Mucosa of stomach (tissue), 1 donor: ENCODE measurements at regions not wholly inside any gene's neighbourhood (a gene's known extent, or its start where the extent isn't known, plus 50 kb on each side); places are given as distances from the start of the nearest gene placed in this dataset.

Experiments used
- H3K27me3 ChIP-seq: one replicate; pipeline ENCODE4 v1.7.0; 2013; ENCODE audit warnings: mild to moderate bottlenecking, low read length; ENCODE audit not compliant: control insufficient read depth, insufficient read depth
- H3K36me3 ChIP-seq: one replicate; pipeline ENCODE4 v1.7.0; 2013; ENCODE audit warnings: low read length; ENCODE audit not compliant: control insufficient read depth, insufficient read depth
- H3K4me1 ChIP-seq: one replicate; pipeline ENCODE4 v1.7.0; 2013; ENCODE audit warnings: mild to moderate bottlenecking, low read length; ENCODE audit not compliant: control insufficient read depth, insufficient read depth
- H3K4me3 ChIP-seq: one replicate; pipeline ENCODE4 v1.7.0; 2013; ENCODE audit warnings: low read length
- H3K9ac ChIP-seq: one replicate; pipeline ENCODE4 v1.7.0; 2013; ENCODE audit warnings: mild to moderate bottlenecking, low read length, moderate library complexity
- H3K9me3 ChIP-seq: one replicate; pipeline ENCODE4 v1.7.0; 2013; ENCODE audit warnings: mild to moderate bottlenecking, low read length, moderate library complexity; ENCODE audit not compliant: control insufficient read depth
- donor health status: Pancreatic carcinoma.

DNA sequence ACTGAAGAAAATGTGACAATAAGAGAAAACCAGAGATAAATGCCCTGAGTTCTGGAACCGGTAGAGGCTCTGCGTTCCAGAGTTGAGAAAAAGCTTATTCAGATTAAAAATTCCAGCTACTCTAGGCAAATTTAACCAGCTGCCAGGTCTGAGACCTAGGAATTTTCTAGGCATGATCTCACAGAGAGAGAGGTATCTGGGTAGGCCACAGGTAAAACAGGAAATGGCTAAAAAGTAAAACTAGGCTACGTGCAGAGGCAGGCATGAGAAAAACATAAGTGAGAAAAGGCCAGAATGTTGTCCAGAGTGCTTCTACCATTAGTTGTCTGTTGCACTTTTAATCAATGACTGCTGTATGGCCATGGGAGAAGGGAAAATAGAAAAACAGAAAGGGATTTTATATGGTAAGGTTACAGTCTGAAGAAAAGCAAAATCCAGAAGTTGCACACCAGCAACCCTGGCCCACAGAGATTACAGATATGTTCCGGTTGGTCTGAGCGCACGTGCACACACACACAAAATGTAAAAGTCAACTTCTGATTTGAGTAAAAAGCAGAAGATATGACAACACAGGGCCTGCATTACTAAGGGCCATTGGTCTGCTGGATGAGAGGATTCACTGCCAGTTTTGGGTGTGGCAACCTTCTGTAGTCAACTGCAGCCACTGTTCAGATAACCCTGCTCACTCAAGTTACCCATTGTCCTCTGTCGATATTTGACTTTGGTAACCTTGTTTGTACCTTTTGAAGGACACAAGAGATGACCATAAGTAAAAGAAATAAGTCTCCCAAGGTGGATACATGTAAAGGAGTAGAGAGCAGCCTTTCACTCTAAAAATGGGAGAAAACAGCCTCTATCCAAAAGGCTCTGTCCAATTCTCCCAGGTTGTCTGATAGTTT is 266.0 kb downstream of the DTWD2 start:
- no peak overlapping the region for H3K9ac ChIP-seq
- no peaks in the 10 kb centered on the region for H3K9me3 ChIP-seq
- H3K4me1 ChIP-seq = no peaks in the 10 kb centered on the region
- H3K4me3 ChIP-seq = no peak overlapping the region
- H3K27me3 ChIP-seq = no peaks in the 10 kb centered on the region
- H3K36me3 ChIP-seq = no peaks in the 10 kb centered on the region

DNA sequence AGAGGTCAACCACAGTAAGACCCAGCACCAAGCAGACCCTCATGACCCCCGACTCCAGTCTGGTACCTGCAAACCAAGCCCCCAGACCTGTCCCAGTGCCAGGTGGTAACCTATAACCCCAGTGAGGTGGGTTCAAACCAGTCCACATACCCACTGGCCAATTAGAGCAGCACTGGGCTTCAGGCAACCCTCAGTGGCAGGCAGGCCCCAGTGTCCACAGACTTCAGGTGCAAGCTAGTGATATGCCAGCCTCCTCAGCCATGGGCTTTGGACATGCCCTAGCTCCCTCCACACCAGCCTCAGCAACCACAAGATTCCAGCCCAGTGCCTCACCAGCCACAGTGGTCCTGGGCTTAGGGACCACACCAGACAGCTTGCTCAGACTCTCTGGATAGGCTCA is 276.6 kb downstream of the DTWD2 start:
- Histone ChIP-seq H3K36me3 (no peaks in the 10 kb centered on the region), H3K9ac (no peak overlapping the region), H3K9me3 (no peaks in the 10 kb centered on the region), H3K27me3 (no peaks in the 10 kb centered on the region), H3K4me1 (no peaks in the 10 kb centered on the region), H3K4me3 (no peak overlapping the region)

DNA sequence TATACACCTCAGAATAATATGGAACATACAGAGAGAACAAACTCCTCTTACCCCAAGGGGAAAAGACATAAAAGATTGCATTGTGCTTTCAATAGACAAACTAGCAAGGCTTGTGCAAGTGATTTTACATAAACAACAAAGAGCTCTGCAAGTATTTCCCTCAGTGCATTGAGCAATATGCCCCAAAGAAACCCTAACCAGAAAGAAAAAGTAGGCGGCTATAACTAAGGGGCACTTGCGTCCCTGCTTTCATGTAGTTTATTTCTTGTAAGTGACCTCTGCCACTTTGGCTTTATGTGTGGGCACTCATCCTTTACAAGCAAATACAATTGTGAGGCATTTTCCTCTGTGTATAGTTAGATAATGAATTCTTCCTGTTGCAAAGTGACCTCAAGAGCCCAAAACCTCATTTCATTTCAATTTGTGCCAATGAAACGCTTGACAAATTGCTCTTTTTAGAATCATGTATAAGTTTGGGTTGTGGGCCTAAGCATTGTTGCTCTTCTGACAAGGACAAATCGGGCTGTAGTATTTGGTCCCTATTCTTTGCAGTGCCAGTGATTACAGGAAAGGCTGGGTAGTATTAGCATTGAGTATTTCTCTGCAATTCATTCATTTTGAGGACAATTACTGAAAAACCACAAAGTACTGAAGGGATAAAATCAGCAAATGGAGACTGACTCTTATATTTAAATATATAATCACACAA is 282.2 kb downstream of the DTWD2 start:
- Histone ChIP-seq H3K9me3 (no peaks in the 10 kb centered on the region), H3K36me3 (no peaks in the 10 kb centered on the region), H3K9ac (no peak overlapping the region), H3K27me3 (no peaks in the 10 kb centered on the region), H3K4me3 (no peak overlapping the region), H3K4me1 (no peaks in the 10 kb centered on the region)

DNA sequence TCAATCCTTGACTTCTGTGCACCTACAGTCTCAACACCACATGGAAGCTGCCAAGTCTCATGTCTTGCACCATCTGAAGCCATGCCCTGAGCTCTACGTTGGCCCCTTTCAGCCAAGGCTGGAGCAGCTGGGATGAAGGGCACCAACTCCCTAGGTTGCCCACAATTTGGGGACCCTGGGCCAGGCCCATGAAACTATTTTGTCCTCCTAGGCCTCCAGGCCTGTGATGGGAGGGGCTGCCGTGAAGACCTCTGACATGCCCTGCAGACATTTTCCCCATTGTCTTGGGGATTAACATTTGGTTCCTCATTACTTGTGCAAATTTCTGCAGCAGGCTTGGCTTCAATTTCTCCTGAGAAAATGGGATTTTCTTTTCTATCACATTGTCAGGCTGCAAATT is 285.1 kb downstream of the DTWD2 start:
- Histone ChIP-seq H3K9ac (no peak overlapping the region), H3K9me3 (no peaks in the 10 kb centered on the region), H3K27me3 (no peaks in the 10 kb centered on the region), H3K4me3 (no peak overlapping the region), H3K4me1 (no peaks in the 10 kb centered on the region), H3K36me3 (no peaks in the 10 kb centered on the region)

DNA sequence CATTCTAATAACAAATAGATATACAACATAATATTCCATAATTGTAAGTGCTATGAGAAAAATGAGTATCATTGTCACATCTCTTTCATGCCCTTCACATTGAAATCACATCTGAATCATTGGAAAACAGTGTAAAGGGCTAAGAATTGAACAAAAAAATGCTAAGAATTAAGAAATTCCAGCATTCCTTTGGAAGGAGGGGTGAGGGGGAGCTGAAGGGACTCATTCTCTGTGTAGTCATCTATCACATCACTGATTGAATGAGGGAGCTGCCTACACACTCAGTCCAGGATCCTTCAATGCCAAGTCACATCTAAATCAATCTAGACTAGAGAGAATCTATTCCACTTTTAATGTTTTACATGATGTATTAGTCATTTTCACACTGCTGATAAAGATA is 286.6 kb downstream of the DTWD2 start:
- no peaks in the 10 kb centered on the region for H3K9me3 ChIP-seq
- no peaks in the 10 kb centered on the region for H3K27me3 ChIP-seq
- no peak overlapping the region for H3K9ac ChIP-seq
- H3K36me3 ChIP-seq = no peaks in the 10 kb centered on the region
- no peaks in the 10 kb centered on the region for H3K4me1 ChIP-seq
- H3K4me3 ChIP-seq = no peak overlapping the region

DNA sequence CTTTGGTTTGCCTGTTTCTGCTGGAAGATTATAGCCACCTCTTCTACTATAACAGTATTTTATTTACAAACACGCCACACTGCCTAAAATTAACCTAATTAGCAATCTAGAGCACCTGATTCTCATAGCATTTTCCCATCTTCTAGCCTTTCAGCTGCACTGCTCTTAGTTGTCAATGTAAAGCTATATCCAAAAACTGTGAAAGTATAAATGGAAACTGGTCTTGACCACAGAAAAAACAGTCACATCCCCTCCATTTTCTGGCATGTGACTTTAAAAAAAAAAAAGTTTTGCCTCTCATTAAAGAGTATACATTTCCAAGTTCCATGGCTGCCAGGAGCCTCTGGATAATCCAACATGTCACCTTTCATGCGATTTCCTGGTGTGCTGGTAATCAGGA is 287.8 kb downstream of the DTWD2 start:
- H3K4me1 ChIP-seq = no peaks in the 10 kb centered on the region

DNA sequence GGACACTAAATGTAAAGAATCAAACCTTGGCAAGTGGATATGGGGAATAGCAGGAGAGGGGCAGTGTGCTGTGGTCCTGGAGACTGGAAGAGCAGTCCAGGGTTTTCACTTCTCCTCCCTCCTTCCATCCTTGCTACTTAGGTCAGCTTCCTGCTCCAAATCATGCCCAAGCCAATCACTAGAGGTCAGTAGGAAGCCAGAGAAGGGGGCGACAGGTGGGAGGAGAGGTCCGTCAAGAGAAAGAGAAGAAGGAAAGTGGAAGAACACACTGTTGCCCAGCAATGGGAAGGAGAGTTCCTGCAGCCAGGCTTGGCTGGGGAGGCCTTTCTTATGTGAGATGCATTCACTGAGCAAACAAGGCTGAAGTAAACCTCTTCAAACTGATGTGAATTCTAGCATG is 289.6 kb downstream of the DTWD2 start:
- no peak overlapping the region for H3K9ac ChIP-seq
- no peaks in the 10 kb centered on the region for H3K9me3 ChIP-seq
- H3K4me3 ChIP-seq = no peak overlapping the region
- no peaks in the 10 kb centered on the region for H3K4me1 ChIP-seq
- no peaks in the 10 kb centered on the region for H3K27me3 ChIP-seq
- H3K36me3 ChIP-seq = no peaks in the 10 kb centered on the region

More for the DNA sequence above, 287.8 kb downstream of the DTWD2 start:
- no peak overlapping the region for H3K4me3 ChIP-seq
- H3K36me3 ChIP-seq = no peaks in the 10 kb centered on the region
- no peak overlapping the region for H3K9ac ChIP-seq
- no peaks in the 10 kb centered on the region for H3K9me3 ChIP-seq
- no peaks in the 10 kb centered on the region for H3K27me3 ChIP-seq

DNA sequence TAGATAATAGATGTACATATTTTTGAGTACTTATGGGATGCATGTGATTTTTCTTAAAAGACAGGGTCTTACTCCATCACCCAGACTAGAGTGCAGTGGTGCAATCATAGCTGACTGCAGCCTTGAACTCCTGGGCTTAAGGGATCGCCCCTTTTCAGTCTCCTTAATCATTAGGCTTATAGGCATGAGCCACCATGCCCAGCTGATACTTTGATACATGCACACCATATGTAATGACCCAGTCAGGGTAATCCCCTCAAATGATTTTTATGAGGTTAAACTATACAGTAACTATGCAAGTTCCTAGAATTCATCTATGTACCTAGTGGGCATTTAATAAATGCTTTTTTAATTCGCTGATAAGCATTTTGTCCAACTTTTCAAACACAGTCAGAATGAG is 292.3 kb downstream of the DTWD2 start:
- H3K27me3 ChIP-seq = no peaks in the 10 kb centered on the region
- no peaks in the 10 kb centered on the region for H3K9me3 ChIP-seq
- H3K36me3 ChIP-seq = no peaks in the 10 kb centered on the region
- no peaks in the 10 kb centered on the region for H3K4me1 ChIP-seq
- H3K9ac ChIP-seq = no peak overlapping the region
- H3K4me3 ChIP-seq = no peak overlapping the region

DNA sequence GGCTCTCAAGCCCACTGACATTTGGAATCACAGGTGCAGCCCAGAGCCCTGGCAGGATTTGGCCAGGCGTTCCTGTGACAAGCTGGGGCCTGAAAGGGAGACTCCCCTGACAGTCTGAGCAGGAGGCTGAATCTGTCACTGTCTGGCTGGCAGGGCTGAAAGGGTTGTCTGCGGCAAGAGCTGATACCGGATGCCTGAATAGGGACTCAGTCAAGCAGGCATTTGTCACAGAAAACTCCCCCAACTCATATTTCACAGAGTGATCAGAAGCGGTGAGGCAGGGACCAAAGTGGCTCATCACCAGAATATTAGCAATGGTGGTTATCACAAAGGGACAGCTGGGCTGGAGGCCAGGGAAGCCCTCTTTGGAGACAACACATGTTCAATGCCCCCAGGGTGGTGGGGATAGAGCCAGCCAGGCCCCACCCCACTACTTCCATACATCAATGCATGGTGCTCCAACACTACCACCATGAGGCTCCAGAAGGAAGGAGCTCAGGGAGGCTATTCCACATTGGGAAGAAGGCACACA is 295.5 kb downstream of the DTWD2 start:
- H3K27me3 ChIP-seq = no peaks in the 10 kb centered on the region

DNA sequence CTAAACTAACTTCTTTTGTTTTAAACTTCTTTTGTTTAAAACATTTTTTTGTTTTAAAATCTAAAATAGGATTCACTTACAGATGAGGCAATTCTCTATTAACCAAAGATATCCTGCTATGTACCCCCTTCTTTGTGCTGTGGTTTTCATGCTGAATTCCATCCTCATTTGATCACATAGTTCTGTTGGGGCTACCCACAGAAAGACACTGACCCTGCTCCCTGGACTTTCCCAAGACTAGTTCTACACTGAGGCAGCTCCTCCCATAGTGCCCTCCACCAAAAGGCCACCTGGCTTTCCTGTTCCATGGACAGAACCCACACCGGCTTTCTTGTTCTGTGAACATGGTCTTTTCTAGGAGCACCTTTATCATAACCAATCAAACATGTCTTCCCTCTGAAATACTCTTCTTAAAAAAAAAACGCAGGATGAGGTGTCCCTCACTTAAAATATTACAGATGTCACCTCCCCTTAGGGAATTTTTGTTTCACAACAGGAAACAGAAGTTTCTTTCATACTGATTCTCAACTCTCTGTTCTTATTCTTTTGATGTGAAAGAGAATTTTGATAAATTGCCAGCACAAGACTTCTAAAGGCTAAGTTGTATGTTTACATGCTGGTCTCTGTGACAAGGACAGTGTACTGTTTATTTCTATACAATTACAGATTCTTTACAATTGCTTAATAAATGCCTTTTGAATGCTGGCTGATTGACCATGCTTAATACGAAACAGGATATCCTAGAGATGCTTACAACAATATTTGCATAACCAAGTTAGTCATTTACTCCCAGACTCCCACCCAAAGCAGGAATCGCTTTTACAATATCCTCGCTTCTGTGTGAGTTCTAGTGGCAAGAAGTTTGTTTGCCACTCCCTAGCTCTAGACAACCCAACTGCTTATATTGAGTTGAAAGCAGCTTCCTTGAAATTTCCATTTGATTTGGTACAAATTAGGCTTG is 300.4 kb downstream of the DTWD2 start:
- Histone ChIP-seq H3K4me3 (no peak overlapping the region), H3K9me3 (no peaks in the 10 kb centered on the region), H3K9ac (no peak overlapping the region), H3K36me3 (no peaks in the 10 kb centered on the region), H3K27me3 (no peaks in the 10 kb centered on the region), H3K4me1 (no peaks in the 10 kb centered on the region)

More for the DNA sequence above, 295.5 kb downstream of the DTWD2 start:
- Histone ChIP-seq H3K36me3 (no peaks in the 10 kb centered on the region), H3K4me1 (no peaks in the 10 kb centered on the region), H3K9ac (no peak overlapping the region), H3K9me3 (no peaks in the 10 kb centered on the region), H3K4me3 (no peak overlapping the region)

DNA sequence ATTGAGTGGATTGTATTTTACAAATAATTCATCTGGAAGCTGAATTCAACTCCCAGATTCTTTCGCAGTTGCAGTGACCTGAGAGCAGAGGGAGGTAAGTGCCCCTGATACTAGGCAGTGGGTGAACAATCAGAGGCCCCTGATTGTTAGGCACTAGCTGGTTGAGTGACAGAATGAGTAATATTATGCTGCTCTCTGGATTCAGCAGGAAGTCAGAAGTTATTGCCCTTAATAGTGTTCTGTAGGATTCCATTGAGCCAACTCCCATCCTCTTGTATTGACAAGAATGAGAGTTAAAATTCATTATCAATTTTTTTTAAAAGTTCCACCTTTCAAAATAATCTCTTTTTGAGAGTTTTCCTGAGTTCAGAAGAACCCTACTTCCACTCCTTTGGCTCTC is 301.2 kb downstream of the DTWD2 start:
- Histone ChIP-seq H3K4me1 (no peaks in the 10 kb centered on the region), H3K36me3 (no peaks in the 10 kb centered on the region), H3K27me3 (no peaks in the 10 kb centered on the region), H3K4me3 (no peak overlapping the region), H3K9ac (no peak overlapping the region), H3K9me3 (no peaks in the 10 kb centered on the region)
